GM18507 (cell line): ENCODE measurements at regions not wholly inside any gene's neighbourhood (a gene's known extent, or its start where the extent isn't known, plus 50 kb on each side); places are given as distances from the start of the nearest gene placed in this dataset.

Experiments
- DNase-seq: peaks from one replicate; pipeline ENCODE4 v3.0.0; 2011; ENCODE audit warnings: low read depth; ENCODE audit not compliant: insufficient read length; ENCODE audit errors: extremely low spot score
- FAIRE-seq: peaks from 2 replicates; lab custom pipeline; 2011; peaks lifted over from hg19 to GRCh38; lab: Jason Lieb, UNC

GRCh38 chr9:90556897-90557675 lies 85.5 kb downstream of the DIRAS2 start:
- no peak for FAIRE-seq
- no peak for DNase-seq

GRCh38 chr9:90559075-90560073 lies 83.2 kb downstream of the DIRAS2 start:
- FAIRE-seq: no peak
- DNase-seq: no peak
